Epithelial cell of proximal tubule (primary cell): ENCODE measurements at regions not wholly inside any gene's neighbourhood (a gene's known extent, or its start where the extent isn't known, plus 50 kb on each side); places are given as distances from the start of the nearest gene placed in this dataset.

Experiments
- DNase-seq: peaks from one replicate; pipeline ENCODE4 v3.0.0-alpha.2; 2011; ENCODE audit warnings: low read depth
- H3K4me3 ChIP-seq: 2 replicates; pipeline ENCODE4 v1.5.1; 2011; ENCODE audit warnings: low read depth, mild to moderate bottlenecking, low read length
- TF ChIP-seq, protein P1 (sequence below): conservative IDR thresholded peaks from 2 replicates; pipeline ENCODE4 v1.5.1; 2012; ENCODE audit warnings: low read depth, mild to moderate bottlenecking, low read length

DNA sequence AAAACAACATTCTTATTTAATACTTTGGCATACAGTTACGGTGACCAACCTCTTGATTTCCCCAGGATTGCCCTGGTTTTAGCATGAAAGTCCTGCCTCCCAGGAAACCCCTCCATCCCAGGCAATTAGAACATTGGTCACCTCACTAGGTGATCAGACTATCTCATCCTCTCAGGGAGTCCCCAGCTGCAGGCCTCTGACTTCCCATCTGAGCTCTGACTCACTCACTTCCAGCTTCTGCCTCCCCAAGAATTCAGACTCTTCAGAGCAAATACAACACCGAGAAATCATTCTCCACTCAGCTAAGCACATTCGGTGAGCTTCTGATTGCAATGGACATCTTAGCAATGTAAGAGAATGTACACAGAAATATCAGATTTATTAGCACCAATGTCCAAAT is 92.4 kb upstream of the HES1 start:
- no peak overlapping the region for H3K4me3 ChIP-seq
- DNase-seq: no peak
- TF ChIP-seq, protein P1, sequence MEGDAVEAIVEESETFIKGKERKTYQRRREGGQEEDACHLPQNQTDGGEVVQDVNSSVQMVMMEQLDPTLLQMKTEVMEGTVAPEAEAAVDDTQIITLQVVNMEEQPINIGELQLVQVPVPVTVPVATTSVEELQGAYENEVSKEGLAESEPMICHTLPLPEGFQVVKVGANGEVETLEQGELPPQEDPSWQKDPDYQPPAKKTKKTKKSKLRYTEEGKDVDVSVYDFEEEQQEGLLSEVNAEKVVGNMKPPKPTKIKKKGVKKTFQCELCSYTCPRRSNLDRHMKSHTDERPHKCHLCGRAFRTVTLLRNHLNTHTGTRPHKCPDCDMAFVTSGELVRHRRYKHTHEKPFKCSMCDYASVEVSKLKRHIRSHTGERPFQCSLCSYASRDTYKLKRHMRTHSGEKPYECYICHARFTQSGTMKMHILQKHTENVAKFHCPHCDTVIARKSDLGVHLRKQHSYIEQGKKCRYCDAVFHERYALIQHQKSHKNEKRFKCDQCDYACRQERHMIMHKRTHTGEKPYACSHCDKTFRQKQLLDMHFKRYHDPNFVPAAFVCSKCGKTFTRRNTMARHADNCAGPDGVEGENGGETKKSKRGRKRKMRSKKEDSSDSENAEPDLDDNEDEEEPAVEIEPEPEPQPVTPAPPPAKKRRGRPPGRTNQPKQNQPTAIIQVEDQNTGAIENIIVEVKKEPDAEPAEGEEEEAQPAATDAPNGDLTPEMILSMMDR: no peak

DNA sequence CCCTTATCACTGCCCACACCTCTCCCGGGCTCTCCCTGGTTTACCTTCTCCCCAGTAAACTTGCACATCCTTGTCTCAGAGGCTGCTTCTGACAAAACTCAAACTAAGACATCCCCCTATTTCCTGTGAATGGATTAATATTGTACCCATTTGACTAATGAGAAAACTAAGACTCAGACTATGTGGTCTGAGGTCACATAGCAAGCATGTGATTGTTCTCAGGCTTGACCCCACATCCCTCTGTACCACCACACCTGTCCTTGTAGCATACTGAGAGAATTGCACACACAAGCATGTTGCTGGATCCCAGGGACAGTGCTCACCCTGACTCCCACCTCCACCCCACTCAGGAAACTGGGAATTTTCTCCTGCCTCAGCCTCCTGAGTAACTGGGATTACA is 90.7 kb upstream of the HES1 start:
- TF ChIP-seq, protein P1: no peak
- DNase-seq: no peak
- H3K4me3 ChIP-seq: no peak overlapping the region

GRCh38 chr3:194045919-194046318 is 90.0 kb upstream of the HES1 start:
- no peak overlapping the region for H3K4me3 ChIP-seq
- DNase-seq: no peak
- TF ChIP-seq, protein P1: no peak

GRCh38 chr3:194046531-194046930 is 89.4 kb upstream of the HES1 start:
- H3K4me3 ChIP-seq: no peak overlapping the region
- DNase-seq: no peak
- TF ChIP-seq, protein P1: no peak

- no peak for DNase-seq
- H3K4me3 ChIP-seq: no peak overlapping the region
- TF ChIP-seq, protein P1: no peak
These were observed 88.8 kb upstream of the HES1 start for GRCh38 chr3:194046995-194047645.

GRCh38 chr3:194049394-194049793 is 86.6 kb upstream of the HES1 start:
- H3K4me3 ChIP-seq: no peak overlapping the region
- TF ChIP-seq, protein P1: no peak

DNA sequence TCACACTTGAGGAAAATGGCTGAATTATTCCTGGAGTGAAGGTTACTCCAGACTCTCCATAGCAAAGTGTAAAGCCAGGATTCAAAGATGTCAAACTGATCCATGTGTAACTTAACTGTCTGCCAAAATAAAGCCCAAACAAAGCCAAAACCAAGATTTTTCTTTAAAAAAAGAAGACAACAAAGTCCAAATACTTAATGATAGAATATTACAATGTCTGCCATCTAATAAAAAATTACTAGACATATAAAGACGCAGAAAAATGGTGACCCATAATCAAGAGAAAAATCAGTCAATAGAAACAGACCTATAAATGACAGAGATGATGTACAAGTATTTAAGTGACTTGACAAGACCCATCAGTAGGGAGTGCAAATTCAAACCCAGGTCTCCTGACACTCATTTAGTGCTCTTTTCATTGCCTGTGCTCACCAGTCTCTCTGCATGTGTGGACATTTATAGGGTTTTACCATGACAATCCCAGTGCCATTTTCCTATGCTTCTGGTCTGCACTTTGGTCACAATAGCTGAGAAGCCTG is 85.1 kb upstream of the HES1 start:
- TF ChIP-seq, protein P1: no peak
- no peak for DNase-seq
- H3K4me3 ChIP-seq: no peak overlapping the region

More at GRCh38 chr3:194049394-194049793, 86.6 kb upstream of the HES1 start:
- DNase-seq: no peak
